Neural progenitor cell (in vitro differentiated cells): ENCODE measurements at regions not wholly inside any gene's neighbourhood (a gene's known extent, or its start where the extent isn't known, plus 50 kb on each side); places are given as distances from the start of the nearest gene placed in this dataset.

Source experiments
- EZH2 ChIP-seq: fragments of 200-600 bp; sonication (generic); IDR thresholded peaks from 2 replicates; pipeline ENCODE4 v1.6.1; 2017; ENCODE audit warnings: antibody characterized with exemption, mild to moderate bottlenecking, moderate library complexity
- EZH2phosphoT487 ChIP-seq: fragments of 200-600 bp; sonication (generic); IDR thresholded peaks from 2 replicates; pipeline ENCODE4 v1.6.1; 2017; ENCODE audit warnings: antibody characterized with exemption
- TF ChIP-seq, protein P1 (sequence below): fragments of 200-600 bp; sonication (generic); IDR thresholded peaks from 2 replicates; pipeline ENCODE4 v1.5.1; 2017; ENCODE audit warnings: antibody characterized with exemption, mild to moderate bottlenecking

- TF ChIP-seq, protein P1, sequence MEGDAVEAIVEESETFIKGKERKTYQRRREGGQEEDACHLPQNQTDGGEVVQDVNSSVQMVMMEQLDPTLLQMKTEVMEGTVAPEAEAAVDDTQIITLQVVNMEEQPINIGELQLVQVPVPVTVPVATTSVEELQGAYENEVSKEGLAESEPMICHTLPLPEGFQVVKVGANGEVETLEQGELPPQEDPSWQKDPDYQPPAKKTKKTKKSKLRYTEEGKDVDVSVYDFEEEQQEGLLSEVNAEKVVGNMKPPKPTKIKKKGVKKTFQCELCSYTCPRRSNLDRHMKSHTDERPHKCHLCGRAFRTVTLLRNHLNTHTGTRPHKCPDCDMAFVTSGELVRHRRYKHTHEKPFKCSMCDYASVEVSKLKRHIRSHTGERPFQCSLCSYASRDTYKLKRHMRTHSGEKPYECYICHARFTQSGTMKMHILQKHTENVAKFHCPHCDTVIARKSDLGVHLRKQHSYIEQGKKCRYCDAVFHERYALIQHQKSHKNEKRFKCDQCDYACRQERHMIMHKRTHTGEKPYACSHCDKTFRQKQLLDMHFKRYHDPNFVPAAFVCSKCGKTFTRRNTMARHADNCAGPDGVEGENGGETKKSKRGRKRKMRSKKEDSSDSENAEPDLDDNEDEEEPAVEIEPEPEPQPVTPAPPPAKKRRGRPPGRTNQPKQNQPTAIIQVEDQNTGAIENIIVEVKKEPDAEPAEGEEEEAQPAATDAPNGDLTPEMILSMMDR: no peak
- TF ChIP-seq EZH2 (no peak), EZH2phosphoT487 (no peak)
These were observed 166.4 kb upstream of the UBE2E2 start for GRCh38 chr3:23036728-23037127.
